CD4-positive, alpha-beta memory T cell (primary cell): ENCODE measurements at regions not wholly inside any gene's neighbourhood (a gene's known extent, or its start where the extent isn't known, plus 50 kb on each side); places are given as distances from the start of the nearest gene placed in this dataset.

Source experiments
- CTCF ChIA-PET: fragments of 350-600 bp; sonication (Branson Sonifier 250); formaldehyde crosslinking; loops from one replicate; lab custom pipeline; 2021; ENCODE audit warnings: inconsistent platforms; ENCODE audit not compliant: partially characterized antibody; lab: Charles Lee
- POLR2A ChIA-PET: fragments of 350-600 bp; sonication (Branson Sonifier 250); formaldehyde crosslinking; loops from one replicate; lab custom pipeline; 2021; ENCODE audit not compliant: partially characterized antibody; lab: Charles Lee
- DNase-seq, 5 donors: peaks; one replicate each; pipeline versions ENCODE4 v3.0.0 to v3.0.0-alpha.2; 2020 to 2022; ENCODE audit warnings: mixed read lengths in 1 of 5
- H3K27ac ChIP-seq: one replicate; pipeline ENCODE4 v1.7.0; 2013; ENCODE audit warnings: low read depth, low read length
- H3K27me3 ChIP-seq: 2 replicates; pipeline ENCODE4 v1.7.0; 2013; ENCODE audit warnings: mild to moderate bottlenecking, low read length, moderate library complexity; ENCODE audit not compliant: insufficient read depth
- H3K36me3 ChIP-seq: 2 replicates; pipeline ENCODE4 v1.7.0; 2013; ENCODE audit warnings: mild to moderate bottlenecking, low read length, moderate library complexity; ENCODE audit not compliant: insufficient read depth
- H3K4me1 ChIP-seq: 2 replicates; pipeline ENCODE4 v1.7.0; 2013; ENCODE audit warnings: mild to moderate bottlenecking, low read length, moderate library complexity; ENCODE audit not compliant: insufficient read depth
- H3K4me3 ChIP-seq, 2 donors: one replicate each; pipeline ENCODE4 v1.7.0; 2013; ENCODE audit warnings: low read length in 2 of 2, mild to moderate bottlenecking in 1 of 2
- H3K9me3 ChIP-seq, 2 donors: one replicate each; pipeline ENCODE4 v1.7.0; 2013; ENCODE audit warnings: low read length in 2 of 2, control low read depth in 1 of 2; ENCODE audit not compliant: control insufficient read depth in 1 of 2
- H3K27ac Mint-ChIP-seq, 7 donors: one replicate each; pipeline ENCODE4 v1.8.0; 2020 to 2021; ENCODE audit warnings: mixed read lengths in 7 of 7, mild to moderate bottlenecking in 6 of 7, inconsistent platforms in 3 of 7, moderate library complexity in 3 of 7
- H3K27me3 Mint-ChIP-seq, 2 donors: one replicate each; pipeline ENCODE4 v1.8.0; 2020 to 2021; ENCODE audit warnings: mixed read lengths in 2 of 2
- H3K36me3 Mint-ChIP-seq, 2 donors: one replicate each; pipeline ENCODE4 v1.8.0; 2020 to 2021; ENCODE audit warnings: mixed read lengths in 2 of 2, inconsistent platforms in 1 of 2, mild to moderate bottlenecking in 1 of 2
- H3K4me1 Mint-ChIP-seq, 4 donors: one replicate each; pipeline ENCODE4 v1.8.0; 2020 to 2021; ENCODE audit warnings: mixed read lengths in 4 of 4, mild to moderate bottlenecking in 1 of 4
- H3K4me3 Mint-ChIP-seq, 8 donors: one replicate each; pipeline ENCODE4 v1.8.0; 2020 to 2021; ENCODE audit warnings: mixed read lengths in 8 of 8, mild to moderate bottlenecking in 7 of 8, moderate library complexity in 6 of 8, inconsistent platforms in 3 of 8
- H3K9me3 Mint-ChIP-seq, 8 donors: one replicate each; pipeline ENCODE4 v1.8.0; 2020 to 2021; ENCODE audit warnings: mixed read lengths in 8 of 8, mild to moderate bottlenecking in 5 of 8, inconsistent platforms in 3 of 8, moderate library complexity in 1 of 8
- intact Hi-C: fragments of 100-400 bp; cut with micrococcal nuclease; formaldehyde crosslinking; loops from one replicate; pipeline ENCODE4 v1.15.1; 2023

DNA sequence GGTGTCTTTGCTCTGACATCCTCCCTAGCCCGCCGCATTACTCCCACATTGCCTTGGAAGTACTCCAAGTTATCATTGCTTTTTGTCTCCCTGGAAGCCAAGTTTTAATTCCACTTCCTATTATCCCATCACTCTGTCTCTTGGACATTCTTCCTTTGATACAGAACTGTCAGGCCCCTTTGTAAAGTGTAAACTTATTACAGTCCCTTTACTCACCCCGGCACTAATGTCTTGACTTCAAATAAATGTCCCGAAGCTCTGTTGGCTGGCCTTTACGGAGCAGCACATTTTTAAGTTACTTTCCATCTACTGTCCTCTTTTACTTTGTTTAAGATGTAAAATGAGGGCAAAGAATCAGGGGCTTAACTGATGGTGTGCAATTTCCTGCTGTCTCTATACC lies 223.5 kb upstream of the IGFBP7 start:
- no peaks in the 10 kb centered on the region for H3K4me1 Mint-ChIP-seq
- Histone ChIP-seq H3K4me1 (no peaks in the 10 kb centered on the region), H3K4me3 (no peak overlapping the region), H3K9me3 (no peaks in the 10 kb centered on the region), H3K27me3 (no peaks in the 10 kb centered on the region), H3K36me3 (no peaks in the 10 kb centered on the region), H3K27ac (no peak overlapping the region)
- no peaks in the 10 kb centered on the region for H3K27me3 Mint-ChIP-seq
- no peak for DNase-seq
- no peak overlapping the region for H3K27ac Mint-ChIP-seq
- no peaks in the 10 kb centered on the region for H3K36me3 Mint-ChIP-seq
- H3K4me3 Mint-ChIP-seq: no peak overlapping the region
- intact Hi-C loops: no loop called here
- peaks cover 0 to 2% (median 0%) of the 10 kb centered on the region in 8 donors for H3K9me3 Mint-ChIP-seq
- POLR2A ChIA-PET: no interaction called here
- CTCF ChIA-PET: no interaction called here

DNA sequence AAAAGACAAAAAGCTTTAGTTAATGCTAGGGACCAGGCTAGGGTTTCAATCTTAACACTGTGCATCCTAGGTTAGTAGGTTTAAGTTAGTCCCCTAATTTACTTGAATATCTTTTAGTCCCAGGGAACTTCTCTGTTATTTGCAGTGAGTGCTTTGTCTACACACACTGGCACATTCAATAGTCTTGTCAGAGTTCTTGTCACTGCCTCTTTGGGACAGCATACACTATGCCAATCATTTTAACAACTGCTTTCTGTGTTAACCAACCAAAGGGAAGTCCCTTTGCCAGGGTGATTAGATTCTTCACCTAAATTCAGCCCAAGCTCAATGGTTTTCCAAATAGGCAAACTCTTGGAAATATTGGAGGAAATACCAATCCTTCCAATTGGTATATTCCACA lies 221.8 kb upstream of the IGFBP7 start:
- Histone ChIP-seq H3K4me1 (no peaks in the 10 kb centered on the region), H3K9me3 (no peaks in the 10 kb centered on the region), H3K36me3 (no peaks in the 10 kb centered on the region), H3K27me3 (no peaks in the 10 kb centered on the region), H3K27ac (no peak overlapping the region), H3K4me3 (no peak overlapping the region)
- DNase-seq: no peak
- intact Hi-C loops: no loop called here
- Mint-ChIP-seq H3K4me3 (no peak overlapping the region), H3K27ac (no peak overlapping the region), H3K27me3 (no peaks in the 10 kb centered on the region), H3K36me3 (no peaks in the 10 kb centered on the region), H3K4me1 (no peaks in the 10 kb centered on the region), H3K9me3 (peaks cover 0 to 3% (median 0%) of the 10 kb centered on the region in 8 donors)
- CTCF ChIA-PET: no interaction called here
- POLR2A ChIA-PET: no interaction called here

DNA sequence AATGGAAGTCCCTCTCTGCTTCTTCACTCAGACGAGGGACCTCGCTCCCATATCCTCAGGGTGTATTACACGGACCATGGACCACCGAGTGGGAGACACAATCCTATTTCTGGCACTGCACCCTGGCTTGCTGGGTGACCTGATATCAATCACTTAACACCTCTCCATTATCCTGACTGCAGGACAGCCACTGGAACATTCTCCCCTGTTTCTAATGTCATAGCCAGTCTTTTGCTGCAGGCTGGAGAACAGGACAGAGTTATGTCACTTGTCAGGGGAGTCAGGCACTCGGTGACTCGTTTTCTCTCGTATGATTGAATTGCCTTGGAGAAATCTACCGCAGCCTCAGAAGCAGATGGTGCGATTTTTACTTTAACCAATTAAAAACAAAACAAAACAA lies 219.1 kb upstream of the IGFBP7 start:
- no peak overlapping the region for H3K27ac Mint-ChIP-seq
- Histone ChIP-seq H3K36me3 (no peaks in the 10 kb centered on the region), H3K9me3 (no peaks in the 10 kb centered on the region), H3K27me3 (no peaks in the 10 kb centered on the region), H3K4me3 (no peak overlapping the region), H3K4me1 (no peaks in the 10 kb centered on the region), H3K27ac (no peak overlapping the region)
- intact Hi-C loops: no loop called here
- peaks cover 0 to 4% (median 0%) of the 10 kb centered on the region in 8 donors for H3K9me3 Mint-ChIP-seq
- H3K27me3 Mint-ChIP-seq: no peaks in the 10 kb centered on the region
- no peak for DNase-seq
- no peaks in the 10 kb centered on the region for H3K36me3 Mint-ChIP-seq
- ChIA-PET CTCF (no interaction called here), POLR2A (no interaction called here)
- no peak overlapping the region for H3K4me3 Mint-ChIP-seq
- H3K4me1 Mint-ChIP-seq: no peaks in the 10 kb centered on the region

DNA sequence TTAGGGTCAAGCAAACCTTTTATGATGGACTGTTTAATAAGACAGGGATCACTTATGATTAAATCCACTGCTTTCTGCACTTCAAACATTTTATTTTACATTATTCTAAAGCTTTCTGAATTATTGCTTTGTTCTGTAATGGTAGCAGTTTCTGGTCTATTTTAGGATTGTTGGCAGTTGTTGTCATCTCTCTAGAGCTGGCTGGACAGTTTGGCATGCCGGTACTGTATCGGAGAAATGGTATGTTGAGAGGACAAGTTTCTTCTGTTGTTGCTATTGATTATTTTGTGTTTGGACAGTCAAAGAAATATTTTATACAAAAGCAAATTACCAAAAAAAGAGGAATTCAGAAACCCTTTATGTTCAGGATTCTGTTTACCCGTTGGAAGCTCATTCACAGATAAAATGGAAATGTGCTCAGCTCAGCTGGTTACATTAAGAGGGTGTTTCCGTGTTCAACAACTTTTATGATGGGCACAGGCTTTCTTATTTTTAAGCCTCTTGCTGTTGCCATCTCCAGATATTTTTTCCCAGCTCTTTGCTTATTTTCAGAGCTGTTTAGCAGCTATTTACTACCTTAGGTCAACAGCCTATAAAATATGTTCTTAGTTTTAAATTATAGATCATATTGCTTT lies 214.6 kb upstream of the IGFBP7 start:
- Histone ChIP-seq H3K36me3 (no peaks in the 10 kb centered on the region), H3K27me3 (no peaks in the 10 kb centered on the region), H3K4me1 (no peaks in the 10 kb centered on the region), H3K9me3 (no peaks in the 10 kb centered on the region), H3K27ac (no peak overlapping the region), H3K4me3 (no peak overlapping the region)
- H3K4me1 Mint-ChIP-seq: no peaks in the 10 kb centered on the region
- ChIA-PET CTCF (interaction anchor here (0.9 kb wide), 1 partner anchor 161 kb away, joined by 3 read pairs; no protein-coding TSS in a partner anchor), POLR2A (no interaction called here)
- no peak overlapping the region for H3K4me3 Mint-ChIP-seq
- no peak overlapping the region for H3K27ac Mint-ChIP-seq
- H3K27me3 Mint-ChIP-seq: no peaks in the 10 kb centered on the region
- H3K36me3 Mint-ChIP-seq: no peaks in the 10 kb centered on the region
- no peak for DNase-seq
- peaks cover 0 to 4% (median 0%) of the 10 kb centered on the region in 8 donors for H3K9me3 Mint-ChIP-seq
- intact Hi-C loops: no loop called here

DNA sequence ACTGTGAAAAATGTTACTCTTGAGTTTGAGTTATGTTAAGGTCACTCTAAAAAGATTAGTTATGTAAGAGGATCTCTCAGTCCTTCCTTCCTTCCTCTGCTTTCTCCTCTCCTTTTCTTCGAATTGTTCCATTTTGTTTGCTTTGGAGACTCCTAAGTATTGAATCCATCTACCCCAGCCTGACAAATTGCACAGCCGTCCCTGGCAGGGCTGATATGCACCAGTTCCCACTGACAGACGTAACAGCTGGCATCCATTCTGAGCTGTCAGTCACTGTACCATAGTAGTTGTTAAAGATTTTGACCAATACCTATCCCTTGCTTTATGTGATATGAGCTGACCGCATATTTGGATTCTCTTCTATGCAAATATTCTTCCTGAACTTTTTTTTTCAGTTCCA lies 210.7 kb upstream of the IGFBP7 start:
- ChIA-PET POLR2A (no interaction called here), CTCF (no interaction called here)
- Histone ChIP-seq H3K4me3 (no peak overlapping the region), H3K4me1 (no peaks in the 10 kb centered on the region), H3K27ac (no peak overlapping the region), H3K9me3 (no peaks in the 10 kb centered on the region), H3K27me3 (no peaks in the 10 kb centered on the region), H3K36me3 (no peaks in the 10 kb centered on the region)
- Mint-ChIP-seq H3K36me3 (no peaks in the 10 kb centered on the region), H3K9me3 (peaks cover 0 to 4% (median under 1%) of the 10 kb centered on the region in 8 donors), H3K27ac (no peak overlapping the region), H3K27me3 (no peaks in the 10 kb centered on the region), H3K4me1 (no peaks in the 10 kb centered on the region), H3K4me3 (no peak overlapping the region)
- intact Hi-C loops: no loop called here
- DNase-seq: no peak

DNA sequence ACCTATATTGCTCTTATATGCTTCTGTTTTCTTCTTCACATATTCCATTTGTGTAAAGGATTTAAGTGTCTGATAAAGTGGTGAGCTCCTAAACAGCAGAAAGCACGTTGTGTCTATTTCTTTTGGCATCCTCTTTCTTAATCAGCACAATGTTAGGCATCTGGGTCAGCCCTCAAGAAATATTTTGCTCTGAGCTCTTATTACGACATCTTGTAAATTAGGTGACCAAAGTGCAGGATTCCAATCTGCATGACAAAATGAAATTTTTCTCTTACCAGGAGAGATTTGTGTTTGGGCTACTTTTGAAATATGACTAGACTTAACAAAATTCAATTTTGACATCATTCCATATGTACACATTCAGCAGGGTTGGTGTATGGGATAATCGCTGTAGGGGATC lies 210.0 kb upstream of the IGFBP7 start:
- no peak overlapping the region for H3K4me3 Mint-ChIP-seq
- H3K9me3 Mint-ChIP-seq: peaks cover 0 to 4% (median under 1%) of the 10 kb centered on the region in 8 donors
- no peaks in the 10 kb centered on the region for H3K9me3 ChIP-seq
- H3K4me3 ChIP-seq: no peak overlapping the region
- H3K36me3 Mint-ChIP-seq: no peaks in the 10 kb centered on the region
- H3K4me1 ChIP-seq: no peaks in the 10 kb centered on the region
- no peaks in the 10 kb centered on the region for H3K27me3 Mint-ChIP-seq
- H3K27ac ChIP-seq: no peak overlapping the region
- ChIA-PET CTCF (no interaction called here), POLR2A (no interaction called here)
- intact Hi-C loops: no loop called here
- no peaks in the 10 kb centered on the region for H3K27me3 ChIP-seq
- H3K27ac Mint-ChIP-seq: no peak overlapping the region
- H3K4me1 Mint-ChIP-seq: no peaks in the 10 kb centered on the region
- no peak for DNase-seq
- H3K36me3 ChIP-seq: no peaks in the 10 kb centered on the region

DNA sequence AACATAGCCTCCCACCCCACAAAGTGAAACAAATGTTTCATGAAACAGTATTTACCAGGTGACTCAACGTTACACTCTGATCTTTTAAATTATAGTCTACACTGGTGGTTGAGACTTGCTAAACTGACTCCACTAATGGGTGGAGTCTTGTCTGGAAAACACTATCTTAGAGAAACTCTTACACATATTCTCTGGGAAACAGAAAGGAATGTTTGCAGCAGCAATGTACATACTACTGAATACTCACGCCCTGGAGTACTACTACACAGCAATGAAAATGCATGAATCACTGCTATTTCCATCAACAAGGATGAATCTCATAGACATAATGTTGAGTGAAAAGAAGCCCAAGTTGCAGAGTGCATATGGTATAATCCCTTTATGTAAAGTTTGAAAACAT lies 208.5 kb upstream of the IGFBP7 start:
- intact Hi-C loops: no loop called here
- DNase-seq: no peak
- no peak overlapping the region for H3K27ac ChIP-seq
- no peaks in the 10 kb centered on the region for H3K27me3 ChIP-seq
- no peaks in the 10 kb centered on the region for H3K36me3 ChIP-seq
- no peaks in the 10 kb centered on the region for H3K27me3 Mint-ChIP-seq
- peaks cover 0 to 4% (median under 1%) of the 10 kb centered on the region in 8 donors for H3K9me3 Mint-ChIP-seq
- no peak overlapping the region for H3K27ac Mint-ChIP-seq
- H3K4me3 ChIP-seq: no peak overlapping the region
- H3K36me3 Mint-ChIP-seq: no peaks in the 10 kb centered on the region
- no peak overlapping the region for H3K4me3 Mint-ChIP-seq
- no peaks in the 10 kb centered on the region for H3K9me3 ChIP-seq
- H3K4me1 Mint-ChIP-seq: no peaks in the 10 kb centered on the region
- CTCF ChIA-PET: no interaction called here
- POLR2A ChIA-PET: no interaction called here
- H3K4me1 ChIP-seq: no peaks in the 10 kb centered on the region
